Endothelial cell of umbilical vein (primary cell): ENCODE measurements at regions not wholly inside any gene's neighbourhood (a gene's known extent, or its start where the extent isn't known, plus 50 kb on each side); places are given as distances from the start of the nearest gene placed in this dataset.

Source experiments
- BruUV-seq: library from RNA; stranded (reverse); fragments of 400-500 nt; replicated peaks from 2 replicates; lab custom pipeline; 2021; lab: Mats Ljungman, UMichigan
- CTCF ChIA-PET: fragments of 300-600, 350-600 bp; sonication (Branson Sonifier 250); formaldehyde crosslinking; loops from one replicate; lab custom pipeline; 2021; ENCODE audit warnings: antibody characterized with exemption, inconsistent platforms; lab: Charles Lee
- POLR2A ChIA-PET: fragments of 300-600, 350-600 bp; sonication (Branson Sonifier 250); formaldehyde crosslinking; loops from one replicate; lab custom pipeline; 2021; ENCODE audit warnings: antibody characterized with exemption, inconsistent platforms; lab: Charles Lee
- DNase-seq: peaks from one replicate; pipeline ENCODE4 v3.0.0-alpha.2; 2011; ENCODE audit warnings: low read depth, low spot score
- FAIRE-seq: peaks from 2 replicates; lab custom pipeline; 2011; peaks lifted over from hg19 to GRCh38; lab: Jason Lieb, UNC
- H2AFZ ChIP-seq: 2 replicates; pipeline ENCODE4 v1.6.0; 2012; ENCODE audit warnings: low read depth, low read length, control low read depth, inconsistent platforms
- H3K27ac ChIP-seq: 2 replicates; pipeline ENCODE4 v1.5.1; 2011; ENCODE audit warnings: low read depth, mild to moderate bottlenecking, control low read depth, low read length, moderate library complexity; ENCODE audit not compliant: insufficient read depth
- H3K27me3 ChIP-seq, 2 experiments: 2 replicates each; pipeline versions ENCODE4 v1.6.0 to v1.6.1; 2011; ENCODE audit warnings: low read length in 2 of 2, mixed read lengths in 1 of 2; ENCODE audit not compliant: control insufficient read depth in 2 of 2, insufficient read depth in 2 of 2
- H3K36me3 ChIP-seq, 2 experiments: 2 replicates in 1 of 2; 3 replicates in 1 of 2; pipeline ENCODE4 v1.5.1; 2011; ENCODE audit warnings: low read length in 2 of 2, mild to moderate bottlenecking in 1 of 2, moderate library complexity in 1 of 2; ENCODE audit not compliant: control insufficient read depth in 2 of 2, insufficient read depth in 2 of 2; ENCODE audit errors: extremely low read depth in 1 of 2
- H3K4me1 ChIP-seq: 3 replicates; pipeline ENCODE4 v1.5.1; 2011; ENCODE audit warnings: mild to moderate bottlenecking, low read length; ENCODE audit not compliant: control insufficient read depth, insufficient read depth; ENCODE audit errors: extremely low read depth
- H3K4me2 ChIP-seq: 2 replicates; pipeline ENCODE4 v1.6.1; 2011; ENCODE audit warnings: low read length, control low read depth, mixed read lengths; ENCODE audit not compliant: insufficient read depth
- H3K4me3 ChIP-seq, 3 experiments: fragments of 200-600 bp in 1 of 3; sonication (generic), shearing (Covaris generic) in 1 of 3; replicated peaks in 1 of 3; 2 replicates each; pipeline ENCODE4 v1.5.1; 2011 to 2016; ENCODE audit warnings: control low read depth in 3 of 3, low read length in 3 of 3, mild to moderate bottlenecking in 2 of 3, inconsistent platforms in 1 of 3, low read depth in 1 of 3, moderate library complexity in 1 of 3; ENCODE audit not compliant: insufficient read depth in 1 of 3
- H3K79me2 ChIP-seq: 2 replicates; pipeline ENCODE4 v1.6.0; 2012; ENCODE audit warnings: low read length, inconsistent platforms; ENCODE audit not compliant: control insufficient read depth, insufficient read depth
- H3K9ac ChIP-seq: replicated peaks from 2 replicates; pipeline ENCODE3; 2011; ENCODE audit warnings: low read length, control low read depth; ENCODE audit not compliant: insufficient read depth; ENCODE audit errors: extremely low read depth
- H3K9me1 ChIP-seq: replicated peaks from 3 replicates; pipeline ENCODE4 v1.6.0; 2011; ENCODE audit warnings: mild to moderate bottlenecking, low read length; ENCODE audit not compliant: control insufficient read depth, insufficient read depth; ENCODE audit errors: extremely low read depth
- H3K9me3 ChIP-seq: replicated peaks from 2 replicates; pipeline ENCODE4 v1.5.1; 2012; ENCODE audit warnings: low read length, inconsistent platforms; ENCODE audit not compliant: control insufficient read depth, insufficient read depth
- H4K20me1 ChIP-seq: replicated peaks from 2 replicates; pipeline ENCODE3; 2011; ENCODE audit warnings: mild to moderate bottlenecking, low read length; ENCODE audit not compliant: control insufficient read depth, insufficient read depth; ENCODE audit errors: extremely low read depth
- EZH2 ChIP-seq: IDR thresholded peaks from 2 replicates; pipeline ENCODE4 v1.6.1; 2012; ENCODE audit warnings: borderline replicate concordance, low read depth, mild to moderate bottlenecking, moderate library complexity, low read length, inconsistent platforms; ENCODE audit not compliant: severe bottlenecking
- FOS ChIP-seq: IDR thresholded peaks from 2 replicates; pipeline ENCODE4 v1.6.1; 2011; ENCODE audit warnings: mild to moderate bottlenecking, low read length, moderate library complexity, borderline replicate concordance; ENCODE audit not compliant: insufficient read depth
- GATA2 ChIP-seq: IDR thresholded peaks from 2 replicates; pipeline ENCODE4 v1.7.0; 2011; ENCODE audit warnings: low read depth, mild to moderate bottlenecking, moderate library complexity, mixed read lengths, low read length; ENCODE audit not compliant: insufficient read length, insufficient read depth
- JUN ChIP-seq: IDR thresholded peaks from 2 replicates; pipeline ENCODE4 v1.6.1; 2011; ENCODE audit warnings: borderline replicate concordance, low read depth; ENCODE audit not compliant: insufficient read length, insufficient read depth
- MYC ChIP-seq: IDR thresholded peaks from one replicate; pipeline ENCODE4 v1.6.1; 2011; ENCODE audit warnings: mild to moderate bottlenecking, low read depth, low read length
- POLR2A ChIP-seq: IDR thresholded peaks from 2 replicates; pipeline ENCODE4 v1.6.1; 2012; ENCODE audit warnings: low read depth, mild to moderate bottlenecking, control low read depth, low read length
- POLR2AphosphoS5 ChIP-seq: IDR thresholded peaks from 2 replicates; pipeline ENCODE4 v1.6.1; 2012; ENCODE audit warnings: low read depth, mild to moderate bottlenecking, control low read depth, low read length, moderate library complexity; ENCODE audit not compliant: insufficient read depth
- dilution Hi-C: fragments of 300-500 bp; cut with MboI; formaldehyde crosslinking; loops from one replicate; pipeline ENCODE4 v1.15.0; 2019; ENCODE audit warnings: low sequenced_read_pairs; ENCODE audit not compliant: extremely low pct_ligation_motif_present
- intact Hi-C: fragments of 100-400 bp; cut with micrococcal nuclease; formaldehyde crosslinking; loops from one replicate; pipeline ENCODE4 v1.10.0; 2022
- TF ChIP-seq, protein P1 (sequence below): IDR thresholded peaks from 2 replicates; pipeline ENCODE4 v1.6.1; 2011; ENCODE audit not compliant: insufficient read depth, insufficient read length

DNA sequence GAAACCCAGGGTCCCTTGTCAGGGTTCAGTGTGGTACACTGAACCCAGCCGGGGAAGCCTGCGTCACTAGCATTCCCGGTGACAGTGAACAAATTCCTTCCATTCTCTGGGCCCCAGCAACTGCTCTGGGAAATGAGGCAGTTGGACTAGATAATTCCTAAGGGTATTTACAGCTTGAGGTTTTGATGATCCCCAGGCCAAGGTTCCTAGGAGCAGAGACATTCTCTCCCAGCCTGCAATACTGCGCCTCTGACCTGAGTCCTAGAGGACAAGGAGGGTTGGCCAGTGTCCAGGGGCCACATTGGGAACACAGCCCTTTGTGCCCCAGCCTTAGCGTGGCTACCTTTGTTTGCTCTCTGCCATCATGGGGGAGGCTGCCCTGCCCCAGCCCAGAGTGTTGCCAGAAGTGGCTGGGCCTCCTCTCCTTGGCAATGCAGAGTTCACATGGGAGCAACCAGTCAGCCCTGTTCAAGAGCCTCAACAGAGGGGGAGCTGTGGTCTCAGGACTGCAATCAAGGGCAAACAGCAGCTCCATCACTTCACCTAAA lies 178.2 kb downstream of the SEC61B start:
- Histone ChIP-seq H3K27me3 (no peaks in the 10 kb centered on the region), H3K4me3 (no peak overlapping the region), H3K4me2 (no peak overlapping the region), H3K4me1 (no peaks in the 10 kb centered on the region), H3K27ac (no peak overlapping the region), H3K9me1 (no peaks in the 10 kb centered on the region), H3K9me3 (no peaks in the 10 kb centered on the region), H3K9ac (no peak overlapping the region), H3K79me2 (no peaks in the 10 kb centered on the region), H3K36me3 (no peaks in the 10 kb centered on the region), H4K20me1 (no peaks in the 10 kb centered on the region), H2AFZ (no peak overlapping the region)
- BruUV-seq = no TSS peak
- FAIRE-seq = no peak
- DNase-seq = no peak
- intact Hi-C loops = no loop called here
- POLR2A ChIA-PET = no interaction called here
- CTCF ChIA-PET = interaction anchor here (0.6 to 1.1 kb wide), 2 partner anchors 31 to 114 kb away, joined by 3 to 4 read pairs; no protein-coding TSS in a partner anchor
- dilution Hi-C loops = no loop called here
- TF ChIP-seq POLR2A (no peak), JUN (no peak), EZH2 (no peak), FOS (no peak)

DNA sequence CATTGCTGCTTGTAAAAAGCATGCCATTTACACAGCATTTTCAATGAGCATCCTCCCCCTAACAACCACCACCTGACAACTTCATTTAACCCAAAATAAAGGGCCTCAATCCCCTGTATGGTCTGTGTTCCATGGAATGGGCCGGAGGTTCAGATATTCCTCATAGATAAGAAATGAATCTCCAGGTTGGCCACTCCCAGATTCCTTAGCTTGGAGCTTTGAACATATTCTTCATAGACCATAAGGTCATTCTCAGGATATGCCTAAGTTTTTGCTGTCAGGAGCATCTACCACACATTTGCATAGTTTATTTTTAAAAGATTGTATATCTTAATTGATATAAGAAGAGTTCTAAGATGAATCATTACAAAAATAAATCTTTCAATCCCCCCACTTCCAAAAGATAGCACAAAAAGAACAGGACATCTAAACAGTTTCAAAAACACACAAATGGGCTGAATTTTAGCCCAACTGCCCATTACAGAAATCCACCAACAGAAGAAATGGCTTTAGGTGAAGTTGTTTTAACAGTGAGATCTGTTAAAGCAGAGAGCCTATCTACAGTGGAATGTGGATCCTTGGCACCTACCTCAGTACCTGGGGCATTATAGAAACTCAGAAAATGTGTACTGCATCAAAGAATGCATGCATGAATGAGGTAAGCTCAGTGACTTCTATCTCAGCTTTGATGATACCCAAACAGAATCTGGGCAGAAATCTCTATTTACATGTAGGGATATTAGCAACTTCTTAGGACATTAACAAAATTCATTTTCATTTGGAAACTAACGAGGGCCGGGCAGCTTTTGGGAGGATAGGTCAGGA lies 179.8 kb downstream of the SEC61B start:
- no peak overlapping the region for H3K27ac ChIP-seq
- POLR2A ChIA-PET = no interaction called here

More for the DNA sequence above, 179.8 kb downstream of the SEC61B start:
- dilution Hi-C loops (no loop called here), intact Hi-C loops (no loop called here)
- CTCF ChIA-PET = no interaction called here
- Histone ChIP-seq H3K4me1 (no peaks in the 10 kb centered on the region), H4K20me1 (no peaks in the 10 kb centered on the region), H2AFZ (no peak overlapping the region), H3K9me3 (no peaks in the 10 kb centered on the region), H3K9ac (no peak overlapping the region), H3K4me3 (no peak overlapping the region), H3K9me1 (no peaks in the 10 kb centered on the region), H3K27me3 (no peaks in the 10 kb centered on the region), H3K79me2 (no peaks in the 10 kb centered on the region), H3K36me3 (no peaks in the 10 kb centered on the region), H3K4me2 (no peak overlapping the region)
- no peak for TF ChIP-seq POLR2A
- no peak for TF ChIP-seq EZH2
- TF ChIP-seq GATA2 = no peak
- TF ChIP-seq MYC = no peak
- TF ChIP-seq JUN = no peak
- TF ChIP-seq, protein P1, sequence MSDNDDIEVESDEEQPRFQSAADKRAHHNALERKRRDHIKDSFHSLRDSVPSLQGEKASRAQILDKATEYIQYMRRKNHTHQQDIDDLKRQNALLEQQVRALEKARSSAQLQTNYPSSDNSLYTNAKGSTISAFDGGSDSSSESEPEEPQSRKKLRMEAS = no peak
- TF ChIP-seq POLR2AphosphoS5 = no peak
- no peak for DNase-seq
- FAIRE-seq = no peak
- no TSS peak for BruUV-seq
